ENCODE measurements at regions not wholly inside any gene's neighbourhood (a gene's known extent, or its start where the extent isn't known, plus 50 kb on each side); places are given as distances from the start of the nearest gene placed in this dataset.

- no peak for DNase-seq
Measured at GRCh38 chr13:40446365-40446764, 220.1 kb downstream of the FOXO1 start.

- no peak for DNase-seq
Measured at GRCh38 chr13:40447857-40448256, 218.6 kb downstream of the FOXO1 start.

GRCh38 chr13:40452038-40452666, 214.3 kb downstream of the FOXO1 start:
- no peak for DNase-seq

- no peak for DNase-seq
Measured at GRCh38 chr13:40452741-40453334, 213.6 kb downstream of the FOXO1 start.

- DNase-seq, result no peak
Measured at GRCh38 chr13:40453351-40454021, 213.0 kb downstream of the FOXO1 start.

- DNase-seq, result no peak
Measured at GRCh38 chr13:40456397-40456953, 210.0 kb downstream of the FOXO1 start.

- no peak for DNase-seq
Measured at GRCh38 chr13:40456979-40457553, 209.4 kb downstream of the FOXO1 start.

- DNase-seq, result no peak
Measured at GRCh38 chr13:40457929-40458719, 208.3 kb downstream of the FOXO1 start.

GRCh38 chr13:40458720-40458990, 207.8 kb downstream of the FOXO1 start:
- no peak for DNase-seq

- DNase-seq, result no peak
Measured at GRCh38 chr13:40460116-40460515, 206.3 kb downstream of the FOXO1 start.

GRCh38 chr13:40464337-40465014, 202.0 kb downstream of the FOXO1 start:
- DNase-seq, result no peak

GRCh38 chr13:40465015-40465390, 201.4 kb downstream of the FOXO1 start:
- no peak for DNase-seq

GRCh38 chr13:40466272-40466671, 200.2 kb downstream of the FOXO1 start:
- DNase-seq, result no peak

- no peak for DNase-seq
Measured at GRCh38 chr13:40468227-40468838, 198.1 kb downstream of the FOXO1 start.

GRCh38 chr13:40469581-40470310, 196.7 kb downstream of the FOXO1 start:
- DNase-seq, result no peak

GRCh38 chr13:40470660-40471059, 195.8 kb downstream of the FOXO1 start:
- DNase-seq, result no peak

GRCh38 chr13:40471076-40471475, 195.4 kb downstream of the FOXO1 start:
- no peak for DNase-seq

GRCh38 chr13:40471911-40472310, 194.5 kb downstream of the FOXO1 start:
- no peak for DNase-seq

- DNase-seq, result no peak
Measured at GRCh38 chr13:40472427-40473220, 193.8 kb downstream of the FOXO1 start.

GRCh38 chr13:40475617-40476016, 190.8 kb downstream of the FOXO1 start:
- no peak for DNase-seq
